WTC11 (cell line): ENCODE measurements at regions not wholly inside any gene's neighbourhood (a gene's known extent, or its start where the extent isn't known, plus 50 kb on each side); places are given as distances from the start of the nearest gene placed in this dataset.

ENCODE experiments used
- ATAC-seq: fragments of 200-7000 bp; cut with Tn5 transposase; 2 replicates; pipeline ENCODE4 v1.10.0; 2021; ENCODE audit warnings: mild to moderate bottlenecking, moderate library complexity
- CTCF ChIA-PET: fragments of 300-600 bp; sonication (Branson Sonifier 250); formaldehyde crosslinking; loops from one replicate; lab custom pipeline; 2021; ENCODE audit warnings: antibody characterized with exemption; lab: Charles Lee
- POLR2A ChIA-PET: fragments of 350-600 bp; sonication (Branson Sonifier 250); formaldehyde crosslinking; loops from one replicate; lab custom pipeline; 2021; ENCODE audit warnings: antibody characterized with exemption; lab: Charles Lee
- DNase-seq: peaks from one replicate; pipeline ENCODE4 v3.0.0; 2021; ENCODE audit warnings: low spot score
- H3K27ac Mint-ChIP-seq: 2 replicates; pipeline ENCODE4 v1.8.0; 2021; ENCODE audit warnings: mixed read lengths
- H3K27me3 Mint-ChIP-seq: 2 replicates; pipeline ENCODE4 v1.8.0; 2021; ENCODE audit warnings: low read depth, mild to moderate bottlenecking, moderate library complexity, mixed read lengths
- H3K36me3 Mint-ChIP-seq: 2 replicates; pipeline ENCODE4 v1.8.0; 2021; ENCODE audit warnings: mixed read lengths
- H3K4me1 Mint-ChIP-seq: 2 replicates; pipeline ENCODE4 v1.8.0; 2022; ENCODE audit warnings: mixed read lengths
- H3K4me3 Mint-ChIP-seq: 2 replicates; pipeline ENCODE4 v1.8.0; 2021; ENCODE audit warnings: mild to moderate bottlenecking, moderate library complexity, mixed read lengths
- H3K9me3 Mint-ChIP-seq: 2 replicates; pipeline ENCODE4 v1.8.0; 2021; ENCODE audit warnings: mixed read lengths
- ATF1 ChIP-seq: sonication (generic); formaldehyde crosslinking; IDR thresholded peaks from 2 replicates; pipeline ENCODE4 v1.8.1; 2023; ENCODE audit warnings: mild to moderate bottlenecking, moderate library complexity, missing genetic modification reagents
- ATF2 ChIP-seq: sonication (generic); formaldehyde crosslinking; IDR thresholded peaks from 2 replicates; pipeline ENCODE4 v1.8.1; 2022; ENCODE audit warnings: low read depth, missing genetic modification reagents, borderline replicate concordance
- ATF6 ChIP-seq: sonication (generic); formaldehyde crosslinking; IDR thresholded peaks from 2 replicates; pipeline ENCODE4 v1.8.1; 2023; ENCODE audit warnings: mild to moderate bottlenecking, missing genetic modification reagents
- FOXP1 ChIP-seq: sonication (generic); formaldehyde crosslinking; IDR thresholded peaks from 2 replicates; pipeline ENCODE4 v1.8.0; 2022; ENCODE audit warnings: missing genetic modification reagents, mild to moderate bottlenecking, moderate library complexity, borderline replicate concordance
- FOXP4 ChIP-seq: sonication (generic); formaldehyde crosslinking; IDR thresholded peaks from 2 replicates; pipeline ENCODE4 v1.8.0; 2022; ENCODE audit warnings: mild to moderate bottlenecking, missing genetic modification reagents
- IRF1 ChIP-seq: sonication (generic); formaldehyde crosslinking; IDR thresholded peaks from 2 replicates; pipeline ENCODE4 v1.8.0; 2023; ENCODE audit warnings: missing genetic modification reagents
- IRF2 ChIP-seq: sonication (generic); formaldehyde crosslinking; IDR thresholded peaks from 2 replicates; pipeline ENCODE4 v1.8.0; 2022; ENCODE audit warnings: low read depth, missing genetic modification reagents, borderline replicate concordance
- JAZF1 ChIP-seq: fragments of 250-450 bp; sonication (Bioruptor Pico); IDR thresholded peaks from 2 replicates; pipeline ENCODE4 v1.9.0; 2021; ENCODE audit warnings: moderate library complexity, mild to moderate bottlenecking, inconsistent platforms
- JUN ChIP-seq: sonication (generic); formaldehyde crosslinking; IDR thresholded peaks from 2 replicates; pipeline ENCODE4 v1.8.0; 2023; ENCODE audit warnings: mild to moderate bottlenecking, missing genetic modification reagents
- NFYB ChIP-seq: sonication (generic); formaldehyde crosslinking; conservative IDR thresholded peaks from 2 replicates; pipeline ENCODE4 v1.8.0; 2022; ENCODE audit warnings: low read depth, missing genetic modification reagents
- NR1H2 ChIP-seq: sonication (generic); formaldehyde crosslinking; IDR thresholded peaks from 2 replicates; pipeline ENCODE4 v1.9.0; 2021; ENCODE audit warnings: mild to moderate bottlenecking, moderate library complexity, missing genetic modification reagents
- NR3C1 ChIP-seq: sonication (generic); formaldehyde crosslinking; conservative IDR thresholded peaks from 2 replicates; pipeline ENCODE4 v1.8.1; 2023; ENCODE audit warnings: low read depth, mild to moderate bottlenecking, missing genetic modification reagents
- PREB ChIP-seq: sonication (generic); formaldehyde crosslinking; IDR thresholded peaks from 2 replicates; pipeline ENCODE4 v1.8.1; 2022; ENCODE audit warnings: mild to moderate bottlenecking, missing genetic modification reagents, moderate library complexity, borderline replicate concordance
- SP1 ChIP-seq: sonication (generic); formaldehyde crosslinking; conservative IDR thresholded peaks from 2 replicates; pipeline ENCODE4 v1.8.1; 2022; ENCODE audit warnings: missing genetic modification reagents
- ZBTB21 ChIP-seq: sonication (generic); formaldehyde crosslinking; IDR thresholded peaks from 2 replicates; pipeline ENCODE4 v1.8.1; 2023; ENCODE audit warnings: mild to moderate bottlenecking, missing genetic modification reagents, borderline replicate concordance
- ZNF396 ChIP-seq: fragments of 250-450 bp; sonication (Bioruptor Pico); IDR thresholded peaks from 2 replicates; pipeline ENCODE4 v1.8.0; 2021; ENCODE audit warnings: mild to moderate bottlenecking, moderate library complexity, borderline replicate concordance
- ZNF423 ChIP-seq: fragments of 250-450 bp; sonication (Bioruptor Pico); IDR thresholded peaks from 2 replicates; pipeline ENCODE4 v2.1.2; 2022; ENCODE audit warnings: mild to moderate bottlenecking, moderate library complexity
- ZNF512 ChIP-seq: sonication (generic); formaldehyde crosslinking; IDR thresholded peaks from 2 replicates; pipeline ENCODE4 v1.8.1; 2022; ENCODE audit warnings: missing genetic modification reagents, borderline replicate concordance

- TF ChIP-seq IRF1 (CRISPR knock-in tag) = no peak
These were observed 304.0 kb upstream of the TLE3 start (continued) for GRCh38 chr15:70401709-70402108.

- ChIA-PET CTCF (no interaction called here), POLR2A (no interaction called here)
- peaks cover 9% of the 10 kb centered on the region for H3K9me3 Mint-ChIP-seq
- DNase-seq (no peak), ATAC-seq (no peak)
- H3K4me3 Mint-ChIP-seq = no peak overlapping the region
- H3K4me1 Mint-ChIP-seq = peaks cover 21% of the 10 kb centered on the region
- peaks cover 3% of the 10 kb centered on the region; the same call in 1 of the 2 replicates for H3K27me3 Mint-ChIP-seq
- 0 out of 2 replicates have a peak, but pooled peaks cover 3% of the 10 kb centered on the region for H3K36me3 Mint-ChIP-seq
- no peak overlapping the region for H3K27ac Mint-ChIP-seq
- no peak for TF ChIP-seq IRF2 (CRISPR knock-in tag)
- peak; percentile 45; the same call in 1 of the 2 replicates for TF ChIP-seq ZNF423 (CRISPR knock-in tag)
These were observed 303.2 kb upstream of the TLE3 start for GRCh38 chr15:70400766-70401541.

- no peak overlapping the region for H3K27ac Mint-ChIP-seq
- peaks cover 31% of the 10 kb centered on the region for H3K4me1 Mint-ChIP-seq
- ChIA-PET CTCF (interaction anchor here (1.4 kb wide), 1 partner anchor 68 kb away, joined by 6 read pairs; no protein-coding TSS in a partner anchor), POLR2A (no interaction called here)
- ATAC-seq (no peak), DNase-seq (no peak)
- TF ChIP-seq NR3C1 (no peak), NR1H2 (CRISPR knock-in tag) (no peak), JUN (CRISPR knock-in tag) (no peak), ZNF512 (CRISPR knock-in tag) (no peak), JAZF1 (CRISPR knock-in tag) (no peak), ATF2 (CRISPR knock-in tag) (no peak), ZNF396 (CRISPR knock-in tag) (no peak), PREB (no peak), ZBTB21 (no peak)
- no peak overlapping the region for H3K4me3 Mint-ChIP-seq
- no peaks in the 10 kb centered on the region for H3K9me3 Mint-ChIP-seq
- no peaks in the 10 kb centered on the region for H3K36me3 Mint-ChIP-seq
- peaks cover 6% of the 10 kb centered on the region; the same call in 1 of the 2 replicates for H3K27me3 Mint-ChIP-seq
These were observed 301.5 kb upstream of the TLE3 start for GRCh38 chr15:70399204-70399603.

- Mint-ChIP-seq H3K27me3 (peaks cover 6% of the 10 kb centered on the region; the same call in 1 of the 2 replicates), H3K9me3 (no peaks in the 10 kb centered on the region), H3K4me3 (no peak overlapping the region), H3K4me1 (peaks cover 31% of the 10 kb centered on the region), H3K36me3 (no peaks in the 10 kb centered on the region), H3K27ac (no peak overlapping the region)
- ChIA-PET CTCF (interaction anchor here (1.4 kb wide), 1 partner anchor 68 kb away, joined by 6 read pairs; no protein-coding TSS in a partner anchor), POLR2A (no interaction called here)
- ATAC-seq (no peak), DNase-seq (no peak)
- TF ChIP-seq ZBTB21 (no peak), FOXP4 (CRISPR knock-in tag) (no peak), ATF6 (CRISPR knock-in tag) (no peak), NFYB (no peak), SP1 (CRISPR knock-in tag) (no peak), ATF1 (CRISPR knock-in tag) (no peak), FOXP1 (CRISPR knock-in tag) (no peak), ZNF512 (CRISPR knock-in tag) (no peak), NR1H2 (CRISPR knock-in tag) (no peak), NR3C1 (no peak)
These were observed 301.0 kb upstream of the TLE3 start for GRCh38 chr15:70398694-70399093.
